ENCODE measurements at regions not wholly inside any gene's neighbourhood (a gene's known extent, or its start where the extent isn't known, plus 50 kb on each side); places are given as distances from the start of the nearest gene placed in this dataset.
A peak's percentile ranks its signal among the peaks of the same experiment; 100 is the strongest.

- H3K4me3 Mint-ChIP-seq = no peak overlapping the region
- no peak for DNase-seq (ENCODE audit: low read depth, low spot score)
- TF ChIP-seq CTCF (conservative IDR thresholded peaks at IDR 0.05) = no peak
- H3K9me3 Mint-ChIP-seq = no peaks in the 10 kb centered on the region
- peaks cover 11% of the 10 kb centered on the region for H3K27me3 Mint-ChIP-seq (ENCODE audit: low read depth)
- H3K4me1 Mint-ChIP-seq = peaks cover 19% of the 10 kb centered on the region
- H3K27ac Mint-ChIP-seq (ENCODE audit: unreplicated experiment) = peak overlapping the region; percentile 43
- no peaks in the 10 kb centered on the region for H3K36me3 Mint-ChIP-seq (ENCODE audit: low read depth)
Observed at GRCh38 chr19:28318469-28319179, 894.3 kb downstream of the UQCRFS1 start.

- peaks cover 14% of the 10 kb centered on the region for H3K4me1 Mint-ChIP-seq
- no peaks in the 10 kb centered on the region for H3K36me3 Mint-ChIP-seq (ENCODE audit: low read depth)
- no peak overlapping the region for H3K4me3 Mint-ChIP-seq
- no peak for DNase-seq (ENCODE audit: low read depth, low spot score)
- H3K27me3 Mint-ChIP-seq (ENCODE audit: low read depth) = peaks cover 11% of the 10 kb centered on the region
- no peak overlapping the region for H3K27ac Mint-ChIP-seq (ENCODE audit: unreplicated experiment)
- no peaks in the 10 kb centered on the region for H3K9me3 Mint-ChIP-seq
- TF ChIP-seq CTCF (conservative IDR thresholded peaks at IDR 0.05) = no peak
Observed at GRCh38 chr19:28316464-28316863, 896.5 kb downstream of the UQCRFS1 start.

GRCh38 chr19:28314756-28315155 is 898.2 kb downstream of the UQCRFS1 start:
- Mint-ChIP-seq H3K4me1 (peaks cover 14% of the 10 kb centered on the region), H3K4me3 (no peak overlapping the region), H3K9me3 (no peaks in the 10 kb centered on the region), H3K36me3 (ENCODE audit: low read depth) (no peaks in the 10 kb centered on the region), H3K27ac (ENCODE audit: unreplicated experiment) (no peak overlapping the region), H3K27me3 (ENCODE audit: low read depth) (peaks cover 9% of the 10 kb centered on the region)
- no peak for DNase-seq (ENCODE audit: low read depth, low spot score)
- no peak for TF ChIP-seq CTCF (conservative IDR thresholded peaks at IDR 0.05)

- Mint-ChIP-seq H3K4me3 (no peak overlapping the region), H3K4me1 (peaks cover 14% of the 10 kb centered on the region), H3K9me3 (no peaks in the 10 kb centered on the region), H3K36me3 (ENCODE audit: low read depth) (no peaks in the 10 kb centered on the region), H3K27ac (ENCODE audit: unreplicated experiment) (no peak overlapping the region), H3K27me3 (ENCODE audit: low read depth) (peaks cover 9% of the 10 kb centered on the region)
- no peak for DNase-seq (ENCODE audit: low read depth, low spot score)
- no peak for TF ChIP-seq CTCF (conservative IDR thresholded peaks at IDR 0.05)
Observed at GRCh38 chr19:28314287-28314686, 898.7 kb downstream of the UQCRFS1 start.

GRCh38 chr19:28313633-28314032 is 899.3 kb downstream of the UQCRFS1 start:
- no peak for DNase-seq (ENCODE audit: low read depth, low spot score)
- Mint-ChIP-seq H3K4me1 (peaks cover 14% of the 10 kb centered on the region), H3K4me3 (no peak overlapping the region), H3K36me3 (ENCODE audit: low read depth) (no peaks in the 10 kb centered on the region), H3K27me3 (ENCODE audit: low read depth) (peaks cover 4% of the 10 kb centered on the region), H3K27ac (ENCODE audit: unreplicated experiment) (no peak overlapping the region), H3K9me3 (no peaks in the 10 kb centered on the region)
- TF ChIP-seq CTCF (conservative IDR thresholded peaks at IDR 0.05) = no peak
